Uterus (tissue), 2 donors: ENCODE measurements at regions not wholly inside any gene's neighbourhood (a gene's known extent, or its start where the extent isn't known, plus 50 kb on each side); places are given as distances from the start of the nearest gene placed in this dataset.

Source experiments
- POLR2A ChIP-seq, 2 donors: fragments of 450-650 bp; IDR thresholded peaks; one replicate each; pipeline ENCODE4 v1.6.1; 2016; ENCODE audit warnings: antibody characterized with exemption in 2 of 2, mild to moderate bottlenecking in 1 of 2, moderate library complexity in 1 of 2
- TF ChIP-seq, protein P1 (sequence below), 4 experiments: fragments of 200-600 bp in 2 of 4; fragments of 450-650 bp in 2 of 4; sonication (generic) in 2 of 4; IDR thresholded peaks; one replicate each; pipeline ENCODE4 v1.5.1; 2016 to 2019; ENCODE audit warnings: antibody characterized with exemption in 4 of 4, mild to moderate bottlenecking in 2 of 4, moderate library complexity in 1 of 4

DNA sequence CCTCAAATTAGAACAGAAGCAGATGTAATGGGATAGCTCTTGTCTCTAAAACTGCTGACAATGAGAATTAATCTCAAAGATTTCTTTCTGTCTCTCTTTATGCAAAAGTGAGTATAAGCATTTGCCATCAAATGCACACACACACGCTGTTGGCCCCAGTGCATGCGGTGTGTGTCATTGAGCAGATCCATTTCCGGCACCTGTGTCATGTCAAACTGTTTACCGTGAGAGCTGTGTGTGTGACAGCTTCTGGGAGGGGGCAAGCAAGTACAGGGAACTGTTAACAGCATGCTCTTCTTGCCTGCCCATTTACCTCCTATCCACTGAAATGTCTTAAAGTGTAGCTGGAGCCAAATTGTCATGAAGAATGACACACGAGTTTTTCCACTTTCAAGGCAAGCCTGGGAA is 297.9 kb upstream of the FAT4 start:
- TF ChIP-seq, protein P1, sequence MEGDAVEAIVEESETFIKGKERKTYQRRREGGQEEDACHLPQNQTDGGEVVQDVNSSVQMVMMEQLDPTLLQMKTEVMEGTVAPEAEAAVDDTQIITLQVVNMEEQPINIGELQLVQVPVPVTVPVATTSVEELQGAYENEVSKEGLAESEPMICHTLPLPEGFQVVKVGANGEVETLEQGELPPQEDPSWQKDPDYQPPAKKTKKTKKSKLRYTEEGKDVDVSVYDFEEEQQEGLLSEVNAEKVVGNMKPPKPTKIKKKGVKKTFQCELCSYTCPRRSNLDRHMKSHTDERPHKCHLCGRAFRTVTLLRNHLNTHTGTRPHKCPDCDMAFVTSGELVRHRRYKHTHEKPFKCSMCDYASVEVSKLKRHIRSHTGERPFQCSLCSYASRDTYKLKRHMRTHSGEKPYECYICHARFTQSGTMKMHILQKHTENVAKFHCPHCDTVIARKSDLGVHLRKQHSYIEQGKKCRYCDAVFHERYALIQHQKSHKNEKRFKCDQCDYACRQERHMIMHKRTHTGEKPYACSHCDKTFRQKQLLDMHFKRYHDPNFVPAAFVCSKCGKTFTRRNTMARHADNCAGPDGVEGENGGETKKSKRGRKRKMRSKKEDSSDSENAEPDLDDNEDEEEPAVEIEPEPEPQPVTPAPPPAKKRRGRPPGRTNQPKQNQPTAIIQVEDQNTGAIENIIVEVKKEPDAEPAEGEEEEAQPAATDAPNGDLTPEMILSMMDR (IDR thresholded peaks at IDR 0.05): no peak
- no peak for TF ChIP-seq POLR2A (IDR thresholded peaks at IDR 0.05)
